PC-3 (cell line): ENCODE measurements at regions not wholly inside any gene's neighbourhood (a gene's known extent, or its start where the extent isn't known, plus 50 kb on each side); places are given as distances from the start of the nearest gene placed in this dataset.

Source experiments
- EZH2 ChIP-seq: fragments of 300-600 bp; sonication (generic); IDR thresholded peaks from one replicate; pipeline ENCODE4 v1.6.1; 2017; ENCODE audit warnings: antibody characterized with exemption, mild to moderate bottlenecking, low read length; ENCODE audit not compliant: unreplicated experiment
- EZH2phosphoT487 ChIP-seq: fragments of 300-600 bp; sonication (generic); IDR thresholded peaks from 2 replicates; pipeline ENCODE4 v1.6.1; 2018; ENCODE audit warnings: mild to moderate bottlenecking, antibody characterized with exemption, low read length, borderline replicate concordance
- TF ChIP-seq, protein P1 (sequence below): fragments of 300-600 bp; sonication (generic); conservative IDR thresholded peaks from 2 replicates; pipeline ENCODE4 v1.5.1; 2017; ENCODE audit warnings: antibody characterized with exemption, low read depth, mild to moderate bottlenecking, low read length

DNA sequence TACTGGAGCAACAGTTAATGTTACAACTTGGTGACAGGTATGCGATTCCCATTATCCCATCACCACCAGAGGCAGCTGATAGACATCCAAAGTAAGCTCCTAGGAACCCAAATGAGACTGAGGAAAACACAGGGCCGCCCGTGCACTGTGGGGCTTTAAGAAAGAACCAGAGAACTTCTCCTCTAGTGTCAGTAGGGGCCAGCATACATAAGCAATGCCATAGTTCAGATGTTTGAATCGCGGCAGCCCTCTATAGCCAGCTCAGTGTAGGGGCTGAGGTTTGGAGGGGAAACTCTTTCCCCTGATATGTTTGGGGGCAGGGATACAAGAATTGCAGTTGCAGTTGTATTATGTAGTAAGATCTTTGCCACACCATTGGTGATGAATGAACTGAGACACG lies 593.3 kb upstream of the NCAM2 start:
- TF ChIP-seq, protein P1, sequence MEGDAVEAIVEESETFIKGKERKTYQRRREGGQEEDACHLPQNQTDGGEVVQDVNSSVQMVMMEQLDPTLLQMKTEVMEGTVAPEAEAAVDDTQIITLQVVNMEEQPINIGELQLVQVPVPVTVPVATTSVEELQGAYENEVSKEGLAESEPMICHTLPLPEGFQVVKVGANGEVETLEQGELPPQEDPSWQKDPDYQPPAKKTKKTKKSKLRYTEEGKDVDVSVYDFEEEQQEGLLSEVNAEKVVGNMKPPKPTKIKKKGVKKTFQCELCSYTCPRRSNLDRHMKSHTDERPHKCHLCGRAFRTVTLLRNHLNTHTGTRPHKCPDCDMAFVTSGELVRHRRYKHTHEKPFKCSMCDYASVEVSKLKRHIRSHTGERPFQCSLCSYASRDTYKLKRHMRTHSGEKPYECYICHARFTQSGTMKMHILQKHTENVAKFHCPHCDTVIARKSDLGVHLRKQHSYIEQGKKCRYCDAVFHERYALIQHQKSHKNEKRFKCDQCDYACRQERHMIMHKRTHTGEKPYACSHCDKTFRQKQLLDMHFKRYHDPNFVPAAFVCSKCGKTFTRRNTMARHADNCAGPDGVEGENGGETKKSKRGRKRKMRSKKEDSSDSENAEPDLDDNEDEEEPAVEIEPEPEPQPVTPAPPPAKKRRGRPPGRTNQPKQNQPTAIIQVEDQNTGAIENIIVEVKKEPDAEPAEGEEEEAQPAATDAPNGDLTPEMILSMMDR: no peak
- TF ChIP-seq EZH2 (no peak), EZH2phosphoT487 (no peak)
